Left renal pelvis (tissue), 4 donors: ENCODE measurements at regions not wholly inside any gene's neighbourhood (a gene's known extent, or its start where the extent isn't known, plus 50 kb on each side); places are given as distances from the start of the nearest gene placed in this dataset.

ENCODE experiments used
- DNase-seq, 4 donors: peaks; one replicate each; pipeline ENCODE4 v3.0.0-alpha.2; 2013; ENCODE audit warnings: low read depth in 4 of 4, low spot score in 3 of 4

DNA sequence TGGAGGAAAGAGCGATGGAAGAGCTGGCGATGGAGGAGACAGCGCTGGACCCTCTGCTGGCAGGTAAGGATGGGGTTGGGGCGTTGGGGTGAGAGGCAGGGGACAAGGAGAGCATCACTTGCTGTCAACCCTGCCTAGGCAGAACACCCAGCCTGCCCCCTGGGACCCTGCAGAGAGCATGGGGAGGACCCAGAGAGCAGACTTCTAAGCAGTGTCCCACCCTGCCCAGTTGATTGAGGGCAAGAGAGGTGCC is 111.6 kb upstream of the ANO1 start:
- no peak for DNase-seq

DNA sequence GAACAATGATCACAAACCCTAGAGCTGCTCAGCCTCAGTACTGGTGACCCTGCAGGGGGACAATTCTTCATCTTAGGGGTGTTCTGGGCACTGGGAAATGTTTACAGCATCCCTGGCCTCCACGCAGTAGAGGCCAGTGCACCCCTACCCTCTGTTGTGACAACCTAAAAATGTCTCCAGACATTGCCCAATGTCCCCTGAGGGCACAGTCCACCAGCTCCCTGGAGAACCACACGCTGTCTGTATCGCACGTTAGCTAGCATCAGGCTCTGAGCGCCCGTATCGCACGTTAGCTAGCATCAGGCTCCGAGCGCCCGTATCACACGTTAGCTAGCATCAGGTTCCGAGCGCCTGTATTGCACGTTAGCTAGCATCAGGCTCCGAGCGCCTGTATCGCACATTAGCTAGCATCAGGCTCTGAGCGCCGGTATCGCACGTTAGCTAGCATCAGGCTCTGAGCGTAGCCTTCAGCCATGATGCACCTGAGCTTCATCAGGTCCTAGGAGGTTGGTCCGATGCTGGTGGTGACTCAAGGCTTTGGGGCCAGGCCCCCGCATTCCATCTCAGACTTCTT is 111.1 kb upstream of the ANO1 start:
- DNase-seq: no peak

DNA sequence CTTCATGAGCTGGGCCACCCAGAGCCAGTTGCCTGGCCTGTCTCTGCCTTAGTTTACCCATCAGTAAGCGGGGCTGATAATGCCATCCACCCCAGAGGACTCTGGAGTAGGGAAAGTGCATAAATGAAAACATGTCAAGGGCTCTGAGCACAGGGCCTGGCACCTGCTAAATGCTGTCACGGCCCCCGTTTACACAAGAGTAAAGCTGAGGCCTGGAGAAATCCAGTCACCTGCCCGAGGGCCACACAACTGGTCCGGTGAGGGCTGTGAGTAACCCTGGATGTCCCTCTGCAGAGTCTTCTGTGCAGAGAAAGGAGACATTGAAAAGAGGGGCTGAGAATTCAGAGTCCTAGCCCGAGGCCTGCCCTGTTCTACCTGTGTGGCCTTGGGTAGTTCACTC is 110.6 kb upstream of the ANO1 start:
- no peak for DNase-seq

DNA sequence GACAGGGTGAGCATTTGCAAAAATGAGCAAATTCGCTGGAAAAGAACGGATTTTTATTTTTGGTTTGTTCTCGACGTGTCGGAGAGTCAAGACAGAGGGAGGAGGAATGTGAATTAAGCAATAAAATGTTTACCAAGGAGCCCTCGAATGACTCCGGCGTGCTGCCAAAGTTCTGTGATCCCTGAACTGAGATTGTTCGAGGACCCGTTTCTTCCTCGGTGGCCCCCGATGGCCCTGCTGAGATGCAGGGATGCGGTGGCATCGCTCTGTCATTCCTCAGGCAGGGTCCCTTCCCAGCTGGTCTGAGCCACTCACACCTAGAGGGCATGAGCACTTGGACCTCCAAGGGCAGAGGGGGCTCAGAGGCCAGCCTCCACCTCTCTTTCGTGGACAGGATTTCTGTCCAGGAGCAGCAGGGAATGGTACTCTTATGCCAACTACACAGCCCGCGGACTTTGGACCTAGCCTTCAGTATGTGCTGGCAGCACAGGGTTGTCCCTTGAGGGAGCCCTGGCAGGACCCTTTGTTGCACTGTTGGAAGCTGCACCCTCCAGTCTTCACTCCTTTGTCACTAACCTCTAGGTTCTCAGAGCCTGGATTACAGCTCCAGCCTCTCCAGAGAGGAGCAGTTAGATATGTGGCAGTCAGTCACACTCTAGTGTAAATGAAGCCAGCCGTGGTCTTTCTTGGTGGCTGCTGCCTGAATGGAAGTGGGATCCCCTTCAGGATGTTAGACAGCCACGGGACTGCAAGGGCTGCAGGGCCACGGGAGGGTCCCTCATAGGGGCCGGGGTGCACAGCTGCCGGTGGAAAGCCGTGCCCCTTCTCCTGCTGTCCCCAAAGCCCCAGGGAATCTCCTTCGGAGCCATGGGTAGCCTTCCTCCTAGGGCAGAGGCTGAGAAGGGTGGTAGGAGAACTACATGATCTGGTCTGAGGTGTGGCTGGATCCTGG is 109.4 kb upstream of the ANO1 start:
- no peak for DNase-seq

DNA sequence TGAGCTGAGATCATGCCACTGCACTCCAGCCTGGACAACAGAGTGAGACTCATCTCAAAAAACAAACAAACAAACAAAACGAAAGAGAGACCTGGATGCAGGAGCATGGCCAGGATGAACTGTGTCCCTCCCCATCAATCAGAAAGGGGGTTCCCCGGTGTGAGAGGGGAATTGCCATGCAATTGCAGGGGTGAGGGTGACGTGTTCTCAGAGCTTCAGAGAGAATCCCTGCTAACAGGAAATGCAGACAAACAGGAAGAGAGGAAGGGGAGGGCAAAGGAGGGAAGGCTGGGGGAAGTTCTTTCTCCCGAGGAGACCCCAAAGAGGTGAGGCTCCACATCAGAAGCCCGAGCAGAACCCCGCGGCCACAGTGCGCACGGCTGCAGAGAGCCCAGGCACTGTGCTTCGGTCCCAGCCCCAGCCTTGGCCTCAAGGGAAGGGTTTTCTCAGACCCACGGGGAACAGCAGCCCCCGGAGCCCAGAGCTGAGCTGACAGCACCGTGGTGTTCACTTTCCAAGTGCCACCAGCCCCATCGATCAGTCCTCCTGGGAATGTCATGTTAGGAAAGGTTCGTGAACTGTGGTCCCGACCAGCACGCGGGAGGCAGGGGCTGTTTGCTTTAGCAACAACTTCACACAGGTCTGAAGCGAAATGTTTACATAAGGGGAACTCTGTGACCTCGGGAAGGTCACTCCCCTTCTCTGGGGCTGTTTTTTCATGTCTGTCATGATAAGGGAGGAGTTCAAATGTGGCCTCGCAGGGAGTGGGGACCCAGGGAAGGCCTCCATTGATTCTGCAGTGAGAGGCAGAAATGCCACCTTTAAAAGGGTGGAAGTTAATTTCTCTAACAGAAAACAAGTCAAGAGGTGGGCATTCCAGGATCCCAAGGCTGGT is 108.0 kb upstream of the ANO1 start:
- no peak for DNase-seq

DNA sequence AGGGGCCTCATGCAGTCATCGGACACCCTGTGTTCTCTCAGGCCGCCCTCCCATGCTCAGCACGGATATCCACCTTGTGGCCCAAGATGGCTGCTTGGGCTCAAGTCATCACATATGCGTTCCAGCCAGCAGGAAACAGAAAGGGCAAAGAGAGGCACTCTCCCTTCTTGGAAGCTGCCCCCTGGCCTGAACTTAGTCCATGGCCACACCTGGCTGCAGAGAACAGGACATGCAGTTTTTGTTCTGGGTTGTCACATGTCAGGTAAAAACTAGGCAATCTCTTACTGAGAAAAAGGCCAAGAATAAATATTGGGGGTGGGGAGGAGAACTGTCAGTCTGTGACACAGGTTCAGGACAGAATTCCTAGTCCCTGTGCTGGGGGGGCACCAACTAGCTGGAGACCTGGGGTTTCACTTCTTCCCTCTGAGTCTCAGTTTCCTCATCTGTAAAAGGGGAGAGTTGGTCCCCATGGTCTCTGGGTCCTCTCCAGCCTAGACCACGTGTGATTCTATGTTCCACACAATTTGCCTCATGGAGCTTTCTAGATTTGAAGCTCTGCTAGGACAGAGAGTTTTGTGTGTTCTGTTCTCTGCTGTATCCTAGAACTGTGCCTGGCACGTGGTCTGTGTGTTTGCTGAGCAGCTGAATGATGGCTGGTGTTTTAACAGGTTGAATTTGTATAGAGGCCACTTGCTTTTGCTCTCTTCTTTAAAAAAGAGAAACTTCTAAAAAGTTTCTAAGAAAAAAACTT is 107.2 kb upstream of the ANO1 start:
- DNase-seq: no peak

DNA sequence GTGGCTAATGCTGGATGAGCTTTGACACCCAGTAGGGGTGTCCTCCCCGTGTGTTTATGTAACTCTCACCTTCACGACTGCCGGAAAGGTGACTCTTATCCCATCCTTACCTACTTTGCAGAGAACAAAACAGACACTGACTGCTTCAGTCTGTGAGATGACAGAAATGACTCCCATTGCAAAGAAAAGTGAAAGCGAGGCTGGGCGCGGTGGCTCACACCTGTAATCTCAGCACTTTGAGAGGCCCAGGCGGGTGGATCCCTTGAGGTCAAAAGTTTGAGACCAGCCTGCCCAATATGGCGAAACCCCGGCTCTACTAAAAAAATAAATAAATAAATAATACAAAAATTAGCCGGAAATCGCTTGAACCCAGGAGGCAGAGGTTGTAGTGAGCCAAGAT is 106.4 kb upstream of the ANO1 start:
- no peak for DNase-seq

DNA sequence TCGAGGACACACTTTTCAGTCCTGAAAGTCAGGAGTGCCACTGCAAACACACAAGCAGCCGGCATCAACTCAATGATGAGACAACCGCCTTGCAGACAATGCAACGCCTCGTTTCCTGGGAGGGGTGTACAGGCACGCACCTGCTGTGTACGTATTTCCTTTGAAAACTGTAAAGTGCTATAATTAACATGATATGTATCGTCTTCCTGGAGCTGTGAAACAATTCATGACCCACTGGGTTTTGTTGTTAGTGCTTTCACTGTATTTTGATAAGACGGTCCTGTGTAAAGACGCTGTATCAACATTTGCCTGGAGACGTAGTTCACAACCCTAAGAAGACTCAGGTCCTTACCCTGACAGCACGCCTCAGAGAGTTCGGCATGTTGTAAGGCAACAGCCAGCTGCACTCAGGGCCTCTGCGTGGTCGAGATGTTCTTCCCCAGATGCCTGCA is 105.7 kb upstream of the ANO1 start:
- no peak for DNase-seq

DNA sequence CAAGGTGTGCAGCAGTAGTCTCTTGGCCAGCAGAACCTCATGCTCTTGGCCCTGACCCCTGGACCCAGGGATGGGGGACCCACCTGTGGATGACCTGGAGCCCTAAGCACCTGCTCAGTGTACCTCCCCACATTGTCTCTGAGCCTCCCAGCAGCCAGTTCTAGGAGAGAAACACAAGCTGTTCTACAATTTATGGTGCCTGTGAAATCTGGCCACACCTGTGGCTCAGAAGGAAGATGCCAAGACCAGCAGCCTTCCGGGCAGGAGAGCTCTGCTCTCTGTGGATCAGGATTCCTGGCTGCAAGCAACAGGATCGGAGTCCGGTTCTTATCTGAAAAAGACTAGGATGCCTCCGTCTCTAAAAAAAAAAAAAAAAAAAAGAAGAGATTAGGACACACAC is 103.6 kb upstream of the ANO1 start:
- no peak for DNase-seq

DNA sequence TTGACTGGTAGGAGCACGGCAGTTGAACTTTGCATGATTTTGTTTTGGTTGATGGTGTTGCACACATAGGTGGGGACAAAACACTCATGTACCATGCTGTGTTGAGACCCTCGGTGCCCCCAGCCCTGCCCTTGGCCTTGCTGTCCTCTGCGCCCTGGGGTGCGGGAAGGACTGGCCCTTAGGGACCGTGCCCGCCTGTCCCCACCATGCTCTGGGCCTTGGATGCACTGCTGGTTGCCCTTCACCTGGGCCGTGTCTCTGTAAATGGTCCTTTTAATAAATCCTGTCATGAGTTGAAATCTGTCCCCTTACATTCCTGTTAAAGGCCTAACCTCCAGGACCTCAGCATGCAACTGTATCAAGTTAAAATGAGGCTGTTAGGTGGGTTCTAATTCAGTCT is 102.3 kb upstream of the ANO1 start:
- DNase-seq: no peak

DNA sequence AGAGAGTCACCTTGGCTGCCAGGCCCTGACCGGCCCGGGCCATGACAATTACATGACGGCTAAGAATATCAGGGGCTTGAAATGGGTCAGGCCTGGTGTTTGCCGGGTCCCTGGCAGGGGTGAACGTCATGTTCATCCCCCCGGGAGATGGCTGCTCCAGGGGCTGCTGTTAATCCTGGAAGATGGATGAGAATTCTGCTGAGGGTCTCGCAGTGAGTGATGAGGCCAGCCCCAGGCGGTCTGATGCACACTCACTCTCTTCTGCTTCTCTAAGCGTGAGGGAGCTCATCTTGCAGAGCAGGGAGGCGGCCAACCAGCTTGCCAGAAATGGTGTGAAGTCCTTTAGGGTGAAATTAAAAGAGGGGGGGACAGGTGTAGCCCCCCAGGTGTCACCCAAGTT is 101.3 kb upstream of the ANO1 start:
- DNase-seq: no peak

DNA sequence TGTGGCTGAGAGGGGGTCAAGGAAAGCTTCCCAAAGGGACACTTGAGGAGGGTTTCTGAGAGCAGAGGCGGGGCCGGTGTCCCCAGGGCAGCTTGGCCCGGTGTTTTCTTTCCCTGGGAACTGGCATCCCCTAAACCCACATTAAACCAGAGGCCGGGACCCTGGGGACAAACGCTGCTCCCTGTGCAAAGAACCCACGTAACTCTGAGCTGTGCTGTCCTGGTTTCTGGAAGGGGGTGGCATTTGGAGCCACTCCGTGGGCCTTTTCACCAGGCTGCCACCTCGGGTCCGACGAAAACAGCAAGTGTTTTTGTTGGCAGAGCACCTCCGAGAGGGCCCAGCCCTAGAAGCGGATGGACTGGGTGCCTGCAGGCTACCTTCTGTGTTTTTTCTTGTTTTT is 100.2 kb upstream of the ANO1 start:
- no peak for DNase-seq

DNA sequence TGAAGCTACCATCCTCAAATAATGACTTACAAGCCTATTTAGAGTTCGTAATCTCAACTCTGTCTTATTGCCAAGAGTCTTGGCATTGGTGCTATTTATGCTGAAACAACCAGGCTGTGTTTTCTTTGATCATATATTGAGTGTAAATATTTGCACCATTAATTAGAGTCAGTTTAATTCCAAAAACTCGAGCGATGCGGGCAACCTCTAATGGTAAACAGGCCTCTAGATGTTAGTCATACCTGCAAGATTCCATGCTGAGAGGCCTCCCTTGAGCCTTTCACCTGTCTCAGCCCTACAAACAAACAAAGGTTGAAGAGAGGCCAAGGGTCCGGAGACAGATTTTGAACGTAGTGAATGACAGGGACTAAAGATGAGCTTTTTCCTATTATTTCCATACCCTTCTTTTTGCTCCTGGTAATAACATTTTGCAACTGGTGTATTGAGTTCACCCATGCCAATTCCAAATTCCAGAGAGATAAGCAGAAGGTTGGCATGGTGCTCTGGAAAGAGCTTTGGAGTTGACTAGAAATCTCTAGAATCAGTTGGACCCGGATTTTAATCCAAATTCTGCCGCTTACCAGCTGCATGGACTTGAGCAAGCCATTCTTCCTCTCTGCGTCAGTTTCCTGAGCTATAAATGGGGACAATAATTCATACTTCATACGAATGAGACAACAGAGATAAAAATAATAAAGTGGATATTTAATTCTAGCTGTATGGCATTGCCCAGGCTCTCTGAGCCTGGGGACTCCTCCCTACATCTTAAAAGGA is 99.1 kb upstream of the ANO1 start:
- DNase-seq: no peak

DNA sequence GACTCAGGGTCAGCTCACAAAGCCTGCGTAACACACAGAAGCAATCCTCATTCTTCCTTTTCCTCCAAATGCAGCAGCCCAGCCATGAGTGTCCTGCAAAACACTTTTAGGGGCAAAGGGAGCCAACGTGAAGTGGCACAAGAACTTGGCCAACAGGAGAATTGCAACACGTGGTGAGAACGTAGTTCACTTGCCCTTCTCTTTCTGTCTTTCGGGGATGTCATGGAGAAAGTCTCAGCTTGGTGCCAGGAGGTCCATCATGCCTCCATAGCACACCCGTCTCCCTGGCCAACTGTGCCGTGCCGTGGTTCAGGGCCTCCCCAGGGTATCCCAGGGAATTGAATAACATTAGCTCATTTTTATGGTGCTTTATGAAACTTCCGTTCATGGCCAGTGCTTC is 98.5 kb upstream of the ANO1 start:
- DNase-seq: no peak

DNA sequence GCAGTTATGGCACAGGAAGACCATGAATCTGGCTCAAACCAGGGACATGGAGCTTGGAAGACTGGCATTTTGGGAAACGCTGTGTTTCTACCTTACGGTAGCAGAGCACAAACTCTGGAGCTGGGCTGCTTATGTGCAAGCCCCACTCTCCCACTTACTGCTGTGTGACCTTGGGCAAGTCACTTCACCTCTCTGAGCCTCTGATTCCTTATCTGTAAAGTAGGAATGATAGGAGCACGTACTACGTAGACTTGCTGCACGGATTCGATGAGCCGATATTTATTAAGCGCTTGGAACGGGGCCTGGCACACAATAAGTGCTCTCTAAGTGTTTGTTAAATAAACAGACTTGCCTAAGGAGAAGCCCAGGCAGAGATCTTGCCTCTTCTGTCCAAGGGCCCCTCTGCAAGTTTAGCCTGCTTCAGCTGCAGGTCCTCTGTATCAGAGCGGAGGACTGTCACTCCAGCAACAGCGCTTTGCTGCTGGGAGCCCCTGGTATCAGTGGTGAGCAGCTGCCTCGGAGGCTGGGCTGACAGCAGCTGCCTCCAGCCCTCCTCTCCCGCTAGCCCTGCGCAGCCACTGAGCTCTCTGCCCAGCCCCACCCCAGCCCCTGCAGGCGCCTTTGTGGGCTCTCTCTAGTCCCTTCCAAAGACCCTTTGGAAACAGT is 96.9 kb upstream of the ANO1 start:
- DNase-seq: no peak

DNA sequence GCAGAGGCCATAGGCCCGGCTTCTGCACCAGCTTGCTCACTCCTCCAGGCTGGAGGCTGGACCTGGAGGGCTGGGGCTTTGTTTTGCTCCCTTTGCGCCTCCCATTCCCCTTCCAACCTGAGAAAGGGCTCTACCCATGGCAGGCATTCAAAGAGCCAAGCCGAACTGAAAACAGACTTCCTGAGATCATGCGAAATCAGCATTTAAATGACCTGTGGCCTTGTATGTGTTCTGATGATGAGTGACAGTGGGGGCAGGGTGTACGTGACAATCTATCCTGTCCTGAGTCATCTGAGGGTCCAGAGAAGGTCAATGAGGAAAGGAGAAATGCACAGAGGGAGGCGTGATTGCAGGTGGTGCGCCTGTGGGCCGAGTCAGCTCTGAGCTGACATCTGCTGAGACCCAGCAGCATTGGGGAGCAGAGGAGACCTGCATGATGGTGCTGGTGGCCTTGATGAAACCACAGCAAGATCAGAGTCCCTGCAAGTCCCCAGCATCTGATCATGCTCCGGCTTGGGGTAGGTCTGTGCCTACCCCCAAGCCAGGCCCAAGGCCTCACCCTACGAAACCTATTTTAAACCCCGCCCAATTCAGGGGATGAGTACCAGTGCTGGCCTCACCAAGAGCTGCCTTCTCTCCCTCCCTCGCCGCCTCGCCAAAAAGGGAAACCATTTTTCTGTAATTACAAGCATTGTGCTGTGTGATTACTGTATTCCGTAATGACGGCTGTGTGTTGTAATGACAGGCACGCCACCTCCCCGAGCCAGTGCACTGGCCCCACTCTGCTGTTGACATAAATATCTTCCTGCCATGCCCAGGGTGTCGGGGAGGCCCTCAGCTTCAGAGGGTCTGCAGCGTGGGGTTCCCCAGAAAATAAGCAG is 95.2 kb upstream of the ANO1 start:
- DNase-seq: no peak

DNA sequence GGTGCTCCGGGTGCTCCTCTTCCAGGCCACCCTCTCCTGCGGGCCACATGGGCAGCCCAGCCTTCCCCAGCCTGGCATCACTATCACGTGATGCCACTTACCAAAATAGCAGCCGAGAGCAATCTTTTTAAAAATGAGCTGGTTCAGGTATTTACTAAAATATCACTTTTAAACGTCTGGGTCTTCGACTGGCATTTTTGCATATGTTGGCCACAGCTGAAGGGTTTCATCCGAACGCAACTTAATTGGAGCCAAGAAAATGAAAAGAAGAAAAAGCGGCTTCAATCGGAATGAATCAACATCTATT is 94.6 kb upstream of the ANO1 start:
- no peak for DNase-seq

DNA sequence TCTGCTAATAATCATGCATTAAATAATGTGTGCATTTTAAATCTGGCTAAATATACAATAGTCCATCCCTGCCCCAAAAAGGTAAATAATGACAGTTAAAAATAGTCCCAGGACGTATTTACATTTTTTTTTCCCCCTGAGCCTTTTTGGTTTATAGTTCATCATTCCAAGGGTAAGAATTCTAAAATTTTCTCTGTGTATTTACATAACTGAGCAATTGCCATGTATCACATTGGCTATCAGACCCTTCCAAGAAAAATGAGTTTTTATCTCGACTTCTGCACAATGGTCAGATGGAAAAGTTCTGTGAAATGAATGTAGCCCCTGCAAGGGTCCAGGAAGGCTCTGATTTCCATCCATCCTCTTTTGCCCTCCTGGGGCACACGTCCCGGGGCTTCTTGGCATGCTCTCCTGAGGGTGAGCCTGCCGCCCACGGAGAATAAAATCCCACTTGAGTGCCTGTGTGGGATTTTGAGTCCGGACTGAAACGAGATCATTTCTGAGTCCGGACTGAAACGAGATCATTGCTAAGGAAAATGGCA is 94.1 kb upstream of the ANO1 start:
- no peak for DNase-seq
